Mammary epithelial cell (primary cell): ENCODE measurements at regions not wholly inside any gene's neighbourhood (a gene's known extent, or its start where the extent isn't known, plus 50 kb on each side); places are given as distances from the start of the nearest gene placed in this dataset.

Experiments used
- CTCF ChIP-seq, 2 donors: IDR thresholded peaks in 1 of 2; conservative IDR thresholded peaks in 1 of 2; 2 replicates each; pipeline ENCODE4 v1.5.1; 2011 to 2012; ENCODE audit warnings: inconsistent platforms in 2 of 2, low read length in 2 of 2, mild to moderate bottlenecking in 2 of 2, control low read depth in 1 of 2, low read depth in 1 of 2; ENCODE audit not compliant: insufficient read depth in 1 of 2; ENCODE audit errors: extremely low read depth in 1 of 2
- EZH2 ChIP-seq: IDR thresholded peaks from 2 replicates; pipeline ENCODE4 v1.6.1; 2012; ENCODE audit warnings: low read length, inconsistent platforms, borderline replicate concordance

GRCh38 chr9:20289423-20290010 lies 332.8 kb downstream of the MLLT3 start:
- TF ChIP-seq EZH2, result no peak
- no peak for TF ChIP-seq CTCF (conservative IDR thresholded peaks at IDR 0.05 in 1 of 2, IDR thresholded peaks at IDR 0.05 in 1 of 2; ENCODE audit: extremely low read depth in 1 of 2, insufficient read depth in 1 of 2, low read depth in 1 of 2, low read length in 2 of 2)
